ENCODE measurements at regions not wholly inside any gene's neighbourhood (a gene's known extent, or its start where the extent isn't known, plus 50 kb on each side); places are given as distances from the start of the nearest gene placed in this dataset.

DNA sequence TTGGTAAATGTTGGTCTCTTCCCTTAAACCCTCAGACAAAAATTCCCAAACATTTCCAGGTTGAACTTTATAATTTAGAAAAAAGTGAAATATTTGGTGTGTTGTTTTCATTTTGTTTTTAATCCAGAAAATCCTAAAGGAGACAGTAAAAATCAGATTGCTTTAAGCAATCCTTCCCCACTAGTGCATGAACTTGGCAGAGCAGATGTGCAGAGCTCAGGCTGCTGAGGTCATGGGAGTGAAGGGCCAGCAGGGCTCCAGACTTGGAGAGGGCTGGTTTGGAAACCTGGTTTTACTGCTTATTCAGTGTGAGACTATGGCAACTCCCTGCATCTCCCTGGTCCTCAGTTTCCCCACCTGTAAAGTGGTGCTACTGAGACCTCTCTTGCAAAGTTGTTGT is 66.7 kb upstream of the TEX51 start:
- TF ChIP-seq CTCF (IDR thresholded peaks at IDR 0.05; ENCODE audit: low read depth, low read length), result no peak
- no peak for DNase-seq (ENCODE audit: extremely low read depth, low read depth)

GRCh38 chr2:126832757-126833156 is 65.9 kb upstream of the TEX51 start:
- no peak for TF ChIP-seq CTCF (IDR thresholded peaks at IDR 0.05; ENCODE audit: low read depth, low read length)
- DNase-seq (ENCODE audit: extremely low read depth, low read depth), result no peak

DNA sequence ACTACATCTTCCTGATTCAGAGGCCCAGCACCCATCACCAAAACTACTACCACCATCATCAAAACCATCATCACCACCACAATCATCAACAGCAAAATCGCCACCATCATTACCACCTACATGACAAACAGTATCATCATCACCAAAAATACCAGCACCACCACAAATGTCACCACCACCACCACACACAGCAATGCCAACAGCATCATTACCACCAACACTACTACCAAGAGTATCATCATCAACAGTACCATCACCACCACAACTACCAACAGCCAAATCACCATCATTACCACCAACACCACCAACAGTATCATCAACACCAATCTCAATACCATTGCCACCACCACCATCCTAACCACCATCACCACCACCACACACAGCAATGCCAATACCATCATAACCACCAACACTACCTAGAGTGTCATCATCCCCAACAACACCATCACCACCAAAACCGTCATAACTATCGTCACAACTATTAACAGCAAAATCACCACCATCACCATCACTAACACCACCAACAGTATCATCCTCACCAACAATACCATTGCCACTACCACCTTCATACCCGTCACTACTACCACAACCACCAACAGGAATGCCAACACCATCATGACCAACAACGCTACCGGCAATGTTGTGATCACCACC is 64.6 kb upstream of the TEX51 start:
- no peak for DNase-seq (ENCODE audit: extremely low read depth, low read depth)
- no peak for TF ChIP-seq CTCF (IDR thresholded peaks at IDR 0.05; ENCODE audit: low read depth, low read length)

DNA sequence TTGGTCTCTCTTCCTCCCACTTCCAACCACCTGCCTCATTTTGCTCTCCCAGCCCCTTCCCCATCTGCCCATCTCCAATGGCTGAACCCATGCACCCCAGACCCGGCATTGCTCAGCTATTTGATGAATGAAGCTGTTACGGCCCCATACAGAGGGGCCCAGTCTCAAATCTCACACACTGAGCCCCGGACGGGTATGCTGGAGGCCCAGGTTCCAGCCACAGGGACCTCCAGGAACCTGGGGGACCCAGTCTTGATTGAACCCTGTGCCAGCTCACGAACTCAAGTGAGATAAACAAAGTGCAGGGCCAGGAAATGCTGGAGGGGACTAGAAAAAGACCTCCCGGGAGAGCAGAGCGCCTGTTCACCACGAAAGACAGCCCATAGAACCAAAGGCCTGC is 63.4 kb upstream of the TEX51 start:
- TF ChIP-seq CTCF (IDR thresholded peaks at IDR 0.05; ENCODE audit: low read depth, low read length), result no peak
- DNase-seq (ENCODE audit: extremely low read depth, low read depth), result no peak

DNA sequence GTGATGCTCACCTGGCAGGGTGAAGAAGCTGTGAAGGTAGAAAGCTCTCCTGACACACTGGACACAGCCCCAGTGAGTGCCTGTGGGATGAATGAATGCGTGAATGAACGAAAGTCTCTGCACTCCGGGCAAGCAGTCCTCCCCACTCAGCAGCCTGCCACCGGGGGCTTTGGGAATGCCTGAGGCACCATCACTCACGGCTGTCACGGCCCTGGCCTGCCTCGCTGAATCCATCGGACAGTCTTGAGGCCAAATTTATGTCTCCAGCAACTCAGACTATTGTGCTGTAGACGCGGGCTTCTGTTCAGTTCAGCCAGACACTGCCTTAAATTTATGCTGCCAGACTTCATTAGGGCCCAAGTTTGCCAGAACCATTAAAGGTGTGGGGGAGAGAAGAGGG is 62.9 kb upstream of the TEX51 start:
- DNase-seq (ENCODE audit: extremely low read depth, low read depth), result no peak

DNA sequence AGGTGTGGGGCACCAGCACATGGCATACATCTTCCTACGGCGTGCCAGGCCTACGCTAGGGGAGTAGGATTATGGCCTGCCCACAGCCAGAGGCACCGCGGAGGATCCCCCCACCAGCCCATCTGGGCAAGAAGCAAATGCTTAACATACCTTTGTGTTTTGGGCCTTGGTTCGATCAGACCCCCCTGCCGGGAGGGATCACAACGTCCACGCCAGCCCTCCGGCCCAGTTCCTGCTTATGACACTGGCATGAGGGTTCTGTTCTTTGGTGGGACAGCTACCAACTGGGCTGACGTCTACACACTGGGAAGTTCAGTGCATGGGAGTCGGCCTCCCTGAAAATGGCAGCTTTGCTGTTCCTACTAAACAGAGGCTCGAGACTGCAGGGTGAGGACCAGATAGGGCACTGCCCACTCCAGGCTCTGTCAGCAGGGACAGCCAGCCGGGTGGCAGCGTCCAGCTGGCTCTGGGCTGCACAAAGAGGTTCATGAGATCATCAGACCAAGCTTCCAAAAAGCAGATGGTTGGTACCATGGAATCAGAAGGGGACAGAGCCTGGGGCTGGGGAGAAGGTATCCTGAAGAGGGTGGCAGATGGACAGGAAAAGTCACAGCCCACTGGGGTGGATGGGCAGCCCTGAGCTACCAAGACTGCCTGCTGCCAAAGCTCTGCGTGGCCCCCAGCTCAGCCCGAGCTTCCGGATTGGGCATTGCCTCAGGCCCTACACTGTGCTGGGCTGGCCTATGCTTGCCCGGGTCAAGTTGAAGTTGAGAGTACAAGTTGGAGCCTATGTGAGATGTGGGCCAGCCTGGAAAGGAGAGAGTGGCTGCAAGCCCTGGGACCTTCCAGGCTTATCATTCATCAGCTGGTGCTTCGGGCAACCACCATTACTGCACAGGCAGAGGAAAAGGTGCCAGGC is 61.7 kb upstream of the TEX51 start:
- TF ChIP-seq CTCF (IDR thresholded peaks at IDR 0.05; ENCODE audit: low read depth, low read length), result no peak
- no peak for DNase-seq (ENCODE audit: extremely low read depth, low read depth)

More for the DNA sequence above, 62.9 kb upstream of the TEX51 start:
- no peak for TF ChIP-seq CTCF (IDR thresholded peaks at IDR 0.05; ENCODE audit: low read depth, low read length)

Data from AG09319 (cell line).